H1 (cell line): ENCODE measurements at regions not wholly inside any gene's neighbourhood (a gene's known extent, or its start where the extent isn't known, plus 50 kb on each side); places are given as distances from the start of the nearest gene placed in this dataset.

Experiments used
- CTCF ChIA-PET: fragments of 300-600 bp; sonication (Branson Sonifier 250); formaldehyde crosslinking; loops from one replicate; lab custom pipeline; 2021; ENCODE audit not compliant: partially characterized antibody; lab: Charles Lee
- POLR2A ChIA-PET: fragments of 300-600 bp; sonication (Branson Sonifier 250); formaldehyde crosslinking; loops from one replicate; lab custom pipeline; 2021; ENCODE audit warnings: inconsistent platforms; ENCODE audit not compliant: partially characterized antibody; lab: Charles Lee
- DNase-seq, 2 experiments: peaks; one replicate each; pipeline versions ENCODE4 v3.0.0 to v3.0.0-alpha.2; 2010 to 2022; ENCODE audit warnings: low spot score in 2 of 2, low read depth in 1 of 2, mixed read lengths in 1 of 2
- FAIRE-seq: peaks from 2 replicates; lab custom pipeline; 2011; peaks lifted over from hg19 to GRCh38; lab: Jason Lieb, UNC
- H2AFZ ChIP-seq: 2 replicates; pipeline ENCODE4 v1.8.1; 2012; ENCODE audit warnings: low read length, inconsistent platforms
- H2AK5ac ChIP-seq: 2 replicates; pipeline ENCODE4 v1.6.1; 2013; ENCODE audit warnings: low read depth, low read length
- H2BK120ac ChIP-seq: replicated peaks from 2 replicates; pipeline ENCODE3; 2013; ENCODE audit warnings: low read depth, low read length, inconsistent platforms
- H2BK12ac ChIP-seq: 2 replicates; pipeline ENCODE4 v1.6.1; 2013; ENCODE audit warnings: low read depth, low read length
- H2BK15ac ChIP-seq: 2 replicates; pipeline ENCODE4 v1.6.1; 2013; ENCODE audit warnings: low read length
- H2BK20ac ChIP-seq: 2 replicates; pipeline ENCODE4 v1.6.1; 2013; ENCODE audit warnings: low read length
- H2BK5ac ChIP-seq: 2 replicates; pipeline ENCODE4 v1.6.1; 2013; ENCODE audit warnings: low read depth, low read length
- H3K14ac ChIP-seq: 2 replicates; pipeline ENCODE4 v1.6.1; 2013; ENCODE audit warnings: inconsistent platforms; ENCODE audit not compliant: insufficient read length
- H3K18ac ChIP-seq: 2 replicates; pipeline ENCODE4 v1.6.1; 2013; ENCODE audit warnings: low read length; ENCODE audit errors: extremely low read depth
- H3K23ac ChIP-seq: 2 replicates; pipeline ENCODE4 v1.6.1; 2013; ENCODE audit warnings: inconsistent platforms; ENCODE audit not compliant: insufficient read length
- H3K23me2 ChIP-seq: 2 replicates; pipeline ENCODE4 v1.6.1; 2013; ENCODE audit warnings: low read depth, low read length
- H3K27ac ChIP-seq: 2 replicates; pipeline ENCODE4 v1.6.1; 2011; ENCODE audit warnings: low read depth, low read length, inconsistent platforms
- H3K27me3 ChIP-seq, 4 experiments: replicated peaks in 1 of 4; 1 replicate in 1 of 4; 2 replicates in 3 of 4; pipeline versions ENCODE4 v1.6.1 to v1.8.1; 2011 to 2013; ENCODE audit warnings: low read length in 3 of 4, mild to moderate bottlenecking in 3 of 4, inconsistent platforms in 2 of 4, mixed read lengths in 2 of 4, moderate library complexity in 1 of 4; ENCODE audit not compliant: control insufficient read depth in 3 of 4, insufficient read depth in 3 of 4; ENCODE audit errors: extremely low read depth in 1 of 4
- H3K36me3 ChIP-seq, 4 experiments: 2 replicates each; pipeline versions ENCODE4 v1.6.1 to v1.8.1; 2011 to 2013; ENCODE audit warnings: mild to moderate bottlenecking in 4 of 4, low read length in 3 of 4, moderate library complexity in 2 of 4, control low read depth in 1 of 4, inconsistent platforms in 1 of 4; ENCODE audit not compliant: insufficient read depth in 4 of 4, control insufficient read depth in 2 of 4
- H3K4ac ChIP-seq: replicated peaks from 2 replicates; pipeline ENCODE3; 2013; ENCODE audit warnings: low read length, low read depth, mixed read lengths, inconsistent platforms; ENCODE audit not compliant: insufficient read length
- H3K4me1 ChIP-seq, 4 experiments: replicated peaks in 1 of 4; 1 replicate in 1 of 4; 2 replicates in 3 of 4; pipeline versions ENCODE4 v1.6.1 to v1.8.1; 2011 to 2013; ENCODE audit warnings: low read length in 3 of 4, inconsistent platforms in 2 of 4, mixed read lengths in 1 of 4; ENCODE audit not compliant: insufficient read depth in 4 of 4, control insufficient read depth in 3 of 4
- H3K4me2 ChIP-seq, 2 experiments: 2 replicates each; pipeline versions ENCODE4 v1.6.1 to v1.8.1; 2011 to 2013; ENCODE audit warnings: low read depth in 2 of 2, low read length in 2 of 2, control low read depth in 1 of 2, inconsistent platforms in 1 of 2, mild to moderate bottlenecking in 1 of 2; ENCODE audit not compliant: insufficient read depth in 1 of 2
- H3K4me3 ChIP-seq, 4 experiments: fragments of 200-600, 300-600 bp in 1 of 4; sonication (generic), shearing (Covaris generic), sonication (Bioruptor Twin) in 1 of 4; 2 replicates each; pipeline versions ENCODE4 v1.5.1 to v1.8.1; 2011 to 2016; ENCODE audit warnings: low read length in 4 of 4, low read depth in 3 of 4, control low read depth in 2 of 4, inconsistent platforms in 2 of 4, mild to moderate bottlenecking in 2 of 4, mixed read lengths in 1 of 4, moderate library complexity in 1 of 4; ENCODE audit not compliant: insufficient read depth in 2 of 4; ENCODE audit errors: extremely low read depth in 1 of 4
- H3K56ac ChIP-seq: replicated peaks from 2 replicates; pipeline ENCODE3; 2013; ENCODE audit warnings: low read depth, mild to moderate bottlenecking, mixed read lengths, low read length, inconsistent platforms; ENCODE audit not compliant: insufficient read length
- H3K79me1 ChIP-seq: 2 replicates; pipeline ENCODE4 v1.6.1; 2013; ENCODE audit warnings: low read depth, low read length, control low read depth
- H3K79me2 ChIP-seq, 2 experiments: 2 replicates each; pipeline versions ENCODE4 v1.6.1 to v1.8.1; 2012 to 2013; ENCODE audit warnings: low read length in 2 of 2, mild to moderate bottlenecking in 2 of 2, inconsistent platforms in 1 of 2; ENCODE audit not compliant: insufficient read depth in 2 of 2, control insufficient read depth in 1 of 2
- H3K9ac ChIP-seq, 4 experiments: replicated peaks in 1 of 4; 1 replicate in 1 of 4; 2 replicates in 3 of 4; pipeline versions ENCODE4 v1.6.1 to v1.8.1; 2011 to 2013; ENCODE audit warnings: low read depth in 3 of 4, low read length in 3 of 4, control low read depth in 2 of 4, mild to moderate bottlenecking in 2 of 4, moderate library complexity in 2 of 4, inconsistent platforms in 1 of 4; ENCODE audit errors: extremely low read depth in 1 of 4
- H3K9me3 ChIP-seq, 2 experiments: 2 replicates each; pipeline versions ENCODE4 v1.6.1 to v1.8.1; 2012 to 2013; ENCODE audit warnings: mild to moderate bottlenecking in 2 of 2, moderate library complexity in 2 of 2, control low read depth in 1 of 2, inconsistent platforms in 1 of 2, low read depth in 1 of 2, low read length in 1 of 2, mixed read lengths in 1 of 2; ENCODE audit not compliant: insufficient read depth in 2 of 2
- H4K20me1 ChIP-seq, 2 experiments: replicated peaks in 1 of 2; 2 replicates each; pipeline versions ENCODE3 to v1.8.1; 2011 to 2013; ENCODE audit warnings: inconsistent platforms in 2 of 2, low read length in 2 of 2, mild to moderate bottlenecking in 1 of 2; ENCODE audit not compliant: insufficient read depth in 2 of 2, control insufficient read depth in 1 of 2
- H4K5ac ChIP-seq: 2 replicates; pipeline ENCODE4 v1.6.1; 2013; ENCODE audit warnings: low read length, low read depth, mixed read lengths, inconsistent platforms; ENCODE audit not compliant: insufficient read length
- H4K8ac ChIP-seq: 2 replicates; pipeline ENCODE4 v1.8.0; 2013; ENCODE audit warnings: mild to moderate bottlenecking, moderate library complexity, low read length, inconsistent platforms; ENCODE audit not compliant: insufficient read depth; ENCODE audit errors: extremely low read depth
- H4K91ac ChIP-seq: replicated peaks from 2 replicates; pipeline ENCODE3; 2013; ENCODE audit warnings: low read length, mixed read lengths, inconsistent platforms; ENCODE audit not compliant: insufficient read length
- CHD1 ChIP-seq: IDR thresholded peaks from 2 replicates; pipeline ENCODE4 v1.6.1; 2012; ENCODE audit warnings: low read depth, low read length, improper control_type of control experiment
- EGR1 ChIP-seq: IDR thresholded peaks from 2 replicates; pipeline ENCODE4 v1.6.1; 2011; ENCODE audit warnings: low read depth, low read length, borderline replicate concordance
- GTF2F1 ChIP-seq: IDR thresholded peaks from 2 replicates; pipeline ENCODE4 v1.6.1; 2012; ENCODE audit warnings: low read depth, low read length, improper control_type of control experiment, borderline replicate concordance
- HDAC6 ChIP-seq: IDR thresholded peaks from one replicate; pipeline ENCODE4 v1.7.1; 2012; ENCODE audit warnings: low read depth, mild to moderate bottlenecking, inconsistent platforms, low read length, moderate library complexity
- KDM5A ChIP-seq: fragments of 200-600 bp; IDR thresholded peaks from 2 replicates; pipeline ENCODE4 v1.7.1; 2012; ENCODE audit warnings: mild to moderate bottlenecking, low read length, inconsistent platforms, mixed read lengths
- RFX5 ChIP-seq: IDR thresholded peaks from 2 replicates; pipeline ENCODE4 v1.6.1; 2011; ENCODE audit warnings: low read depth, low read length, improper control_type of control experiment, borderline replicate concordance
- SIX5 ChIP-seq: IDR thresholded peaks from 2 replicates; pipeline ENCODE4 v1.6.1; 2011; ENCODE audit warnings: mild to moderate bottlenecking, low read depth, low read length
- TAF1 ChIP-seq: IDR thresholded peaks from 2 replicates; pipeline ENCODE4 v1.6.1; 2011; ENCODE audit warnings: mild to moderate bottlenecking, low read depth, low read length
- TAF7 ChIP-seq: optimal IDR thresholded peaks from 2 replicates; pipeline ENCODE3; 2011; ENCODE audit warnings: low read depth, mild to moderate bottlenecking, inconsistent platforms, low read length, moderate library complexity, borderline replicate concordance
- YY1 ChIP-seq: IDR thresholded peaks from 2 replicates; pipeline ENCODE4 v1.6.1; 2011; ENCODE audit warnings: low read depth, mild to moderate bottlenecking, low read length
- ZNF274 ChIP-seq: IDR thresholded peaks from 2 replicates; pipeline ENCODE4 v1.7.0; 2012; ENCODE audit warnings: low read length, borderline replicate concordance; ENCODE audit errors: extremely low read depth
- WGBS, 2 experiments: shearing (Covaris generic) in 1 of 2; methylation state at CpG; one replicate each; pipeline versions ENCODE4 v1.1.6 to v1.1.7; 2013 to 2015; ENCODE audit warnings: low lambda C conversion rate in 2 of 2, mixed read lengths in 2 of 2, inconsistent platforms in 1 of 2, low coverage in 1 of 2, missing lambda C conversion rate in 1 of 2; ENCODE audit not compliant: insufficient replicate concordance in 2 of 2, insufficient coverage in 1 of 2, insufficient read length in 1 of 2; ENCODE audit errors: extremely low coverage in 1 of 2, missing lambda C conversion rate in 1 of 2; 5-methylcytosine and 5-hydroxymethylcytosine counted together

GRCh38 chr16:13307851-13308250 is 406.5 kb downstream of the SHISA9 start:
- Histone ChIP-seq H3K23me2 (no peaks in the 10 kb centered on the region), H3K4me3 (no peak overlapping the region), H3K9me3 (no peaks in the 10 kb centered on the region), H3K27me3 (no peaks in the 10 kb centered on the region), H3K79me2 (no peaks in the 10 kb centered on the region), H2BK5ac (no peak overlapping the region), H2BK15ac (no peak overlapping the region), H4K20me1 (no peaks in the 10 kb centered on the region), H3K14ac (no peak overlapping the region), H3K18ac (no peak overlapping the region), H3K27ac (no peak overlapping the region), H2BK120ac (no peak overlapping the region), H3K4me1 (no peaks in the 10 kb centered on the region; a peak in 1 of 7 replicates), H3K23ac (no peak overlapping the region), H3K4me2 (no peak overlapping the region), H3K4ac (no peak overlapping the region), H3K36me3 (no peaks in the 10 kb centered on the region), H3K9ac (no peak overlapping the region), H2AFZ (no peak overlapping the region), H2BK12ac (no peak overlapping the region), H3K79me1 (no peaks in the 10 kb centered on the region), H2BK20ac (no peak overlapping the region), H3K56ac (no peak overlapping the region), H4K8ac (no peak overlapping the region), H4K91ac (no peak overlapping the region), H4K5ac (no peak overlapping the region), H2AK5ac (no peak overlapping the region)
- 96% methylated on average over 5 of the region's 5 CpGs; no CpG with 5 or more reads in 1 of the 2 experiments for WGBS, 2 experiments
- TF ChIP-seq ZNF274 (no peak), EGR1 (no peak), HDAC6 (no peak), GTF2F1 (no peak), TAF7 (no peak), CHD1 (no peak), SIX5 (no peak), RFX5 (no peak), YY1 (no peak), KDM5A (no peak), TAF1 (no peak)
- CTCF ChIA-PET = interaction anchor here (0.5 to 0.8 kb wide), 2 partner anchors 15 to 34 kb away, joined by 3 read pairs; no protein-coding TSS in a partner anchor
- no peak for FAIRE-seq
- POLR2A ChIA-PET = no interaction called here
- no peak for DNase-seq
